ENCODE measurements at regions not wholly inside any gene's neighbourhood (a gene's known extent, or its start where the extent isn't known, plus 50 kb on each side); places are given as distances from the start of the nearest gene placed in this dataset.
"Not testable (repeated sequence)": the region's sequence is repeated elsewhere in the genome, so short reads cannot be mapped to it uniquely, and the experiment has no call there.

- not testable (repeated sequence) for H3K9me3 ChIP-seq (ENCODE audit: insufficient read depth, low read depth, low read length); H3K36me3 ChIP-seq (ENCODE audit: control insufficient read depth in 1 of 2, insufficient read depth in 2 of 2, low read length in 2 of 2); H3K79me2 ChIP-seq (ENCODE audit: control insufficient read depth, insufficient read depth, low read length, poor library complexity); H3K4me3 ChIP-seq (ENCODE audit: low read depth, low read length); H3K18ac ChIP-seq (ENCODE audit: low read length); H4K12ac ChIP-seq (ENCODE audit: low read depth, low read length); H3K9ac ChIP-seq (ENCODE audit: low read length); DNase-seq; H2BK12ac ChIP-seq (ENCODE audit: low read length); H3K27ac ChIP-seq (ENCODE audit: low read depth, low read length); H3K14ac ChIP-seq (ENCODE audit: low read length); H3K27me3 ChIP-seq (ENCODE audit: insufficient read depth, low read length); H2AK5ac ChIP-seq (ENCODE audit: low read length); H2BK5ac ChIP-seq (ENCODE audit: low read depth, low read length, poor library complexity); H3K4me1 ChIP-seq (ENCODE audit: control insufficient read depth in 1 of 2, insufficient read depth in 2 of 2, low read length in 2 of 2); H3K4ac ChIP-seq (ENCODE audit: low read depth, low read length); H3K23ac ChIP-seq (ENCODE audit: low read length); H2BK120ac ChIP-seq (ENCODE audit: insufficient read depth, low read length, poor library complexity); H3K4me2 ChIP-seq (ENCODE audit: low read length); H3K79me1 ChIP-seq (ENCODE audit: low read length); H2AFZ ChIP-seq (ENCODE audit: insufficient read depth, low read length, poor library complexity); H4K8ac ChIP-seq (ENCODE audit: low read depth, low read length)
- peak overlapping the region; percentile 6 for H4K91ac ChIP-seq (ENCODE audit: low read depth, low read length)
- WGBS (ENCODE audit: extremely low coverage, insufficient coverage, insufficient read length): no CpG with 5 or more reads among the region's 16 CpGs
Observed at GRCh38 chr17:16839242-16840175, 132.4 kb downstream of the TNFRSF13B start.

GRCh38 chr17:16838795-16839194 is 133.1 kb downstream of the TNFRSF13B start:
- H3K36me3 ChIP-seq (ENCODE audit: control insufficient read depth in 1 of 2, insufficient read depth in 2 of 2, low read length in 2 of 2); H3K27me3 ChIP-seq (ENCODE audit: insufficient read depth, low read length); H3K9me3 ChIP-seq (ENCODE audit: insufficient read depth, low read depth, low read length); H2BK5ac ChIP-seq (ENCODE audit: low read depth, low read length, poor library complexity); H3K18ac ChIP-seq (ENCODE audit: low read length); H2BK120ac ChIP-seq (ENCODE audit: insufficient read depth, low read length, poor library complexity); H3K4me1 ChIP-seq (ENCODE audit: control insufficient read depth in 1 of 2, insufficient read depth in 2 of 2, low read length in 2 of 2); H2AK5ac ChIP-seq (ENCODE audit: low read length); H3K14ac ChIP-seq (ENCODE audit: low read length); H3K4me2 ChIP-seq (ENCODE audit: low read length); H3K9ac ChIP-seq (ENCODE audit: low read length); H3K79me1 ChIP-seq (ENCODE audit: low read length); H4K8ac ChIP-seq (ENCODE audit: low read depth, low read length); H2AFZ ChIP-seq (ENCODE audit: insufficient read depth, low read length, poor library complexity); H3K4ac ChIP-seq (ENCODE audit: low read depth, low read length); DNase-seq; H3K4me3 ChIP-seq (ENCODE audit: low read depth, low read length); H4K12ac ChIP-seq (ENCODE audit: low read depth, low read length); H2BK12ac ChIP-seq (ENCODE audit: low read length); H3K23ac ChIP-seq (ENCODE audit: low read length); H3K27ac ChIP-seq (ENCODE audit: low read depth, low read length); H3K79me2 ChIP-seq (ENCODE audit: control insufficient read depth, insufficient read depth, low read length, poor library complexity): not testable (repeated sequence)
- no CpG with 5 or more reads among the region's 6 CpGs for WGBS (ENCODE audit: extremely low coverage, insufficient coverage, insufficient read length)
- peak overlapping the region; percentile 62 for H4K91ac ChIP-seq (ENCODE audit: low read depth, low read length)

- WGBS (ENCODE audit: extremely low coverage, insufficient coverage, insufficient read length): no CpG with 5 or more reads among the region's 9 CpGs
- H3K79me1 ChIP-seq (ENCODE audit: low read length); H3K79me2 ChIP-seq (ENCODE audit: control insufficient read depth, insufficient read depth, low read length, poor library complexity); H3K18ac ChIP-seq (ENCODE audit: low read length); H2AFZ ChIP-seq (ENCODE audit: insufficient read depth, low read length, poor library complexity); H3K23ac ChIP-seq (ENCODE audit: low read length); H3K4me1 ChIP-seq (ENCODE audit: control insufficient read depth in 1 of 2, insufficient read depth in 2 of 2, low read length in 2 of 2); H3K27me3 ChIP-seq (ENCODE audit: insufficient read depth, low read length); H4K8ac ChIP-seq (ENCODE audit: low read depth, low read length); H3K27ac ChIP-seq (ENCODE audit: low read depth, low read length); H3K4me2 ChIP-seq (ENCODE audit: low read length); H3K9ac ChIP-seq (ENCODE audit: low read length); H3K9me3 ChIP-seq (ENCODE audit: insufficient read depth, low read depth, low read length); H3K36me3 ChIP-seq (ENCODE audit: control insufficient read depth in 1 of 2, insufficient read depth in 2 of 2, low read length in 2 of 2); H2BK5ac ChIP-seq (ENCODE audit: low read depth, low read length, poor library complexity); H3K14ac ChIP-seq (ENCODE audit: low read length); H3K4me3 ChIP-seq (ENCODE audit: low read depth, low read length); H4K12ac ChIP-seq (ENCODE audit: low read depth, low read length); H3K4ac ChIP-seq (ENCODE audit: low read depth, low read length); DNase-seq: not testable (repeated sequence)
- Histone ChIP-seq H4K91ac (ENCODE audit: low read depth, low read length) (peak overlapping the region; percentile 57), H2BK120ac (ENCODE audit: insufficient read depth, low read length, poor library complexity) (peak overlapping the region; percentile 11), H2BK12ac (ENCODE audit: low read length) (peak overlapping the region; percentile 24), H2AK5ac (ENCODE audit: low read length) (peak overlapping the region; percentile 53)
Observed at GRCh38 chr17:16838287-16838686, 133.6 kb downstream of the TNFRSF13B start.

- not testable (repeated sequence) for H2BK5ac ChIP-seq (ENCODE audit: low read depth, low read length, poor library complexity); H3K9me3 ChIP-seq (ENCODE audit: insufficient read depth, low read depth, low read length); H4K91ac ChIP-seq (ENCODE audit: low read depth, low read length); H3K9ac ChIP-seq (ENCODE audit: low read length); H3K27me3 ChIP-seq (ENCODE audit: insufficient read depth, low read length); H3K4me3 ChIP-seq (ENCODE audit: low read depth, low read length); H3K79me1 ChIP-seq (ENCODE audit: low read length); H2BK120ac ChIP-seq (ENCODE audit: insufficient read depth, low read length, poor library complexity); H3K36me3 ChIP-seq (ENCODE audit: control insufficient read depth in 1 of 2, insufficient read depth in 2 of 2, low read length in 2 of 2); H4K8ac ChIP-seq (ENCODE audit: low read depth, low read length); H3K27ac ChIP-seq (ENCODE audit: low read depth, low read length); H2AFZ ChIP-seq (ENCODE audit: insufficient read depth, low read length, poor library complexity); H2AK5ac ChIP-seq (ENCODE audit: low read length); H3K14ac ChIP-seq (ENCODE audit: low read length); H3K23ac ChIP-seq (ENCODE audit: low read length); H2BK12ac ChIP-seq (ENCODE audit: low read length); H3K4me2 ChIP-seq (ENCODE audit: low read length); DNase-seq; H3K4me1 ChIP-seq (ENCODE audit: control insufficient read depth in 1 of 2, insufficient read depth in 2 of 2, low read length in 2 of 2); H3K18ac ChIP-seq (ENCODE audit: low read length); H4K12ac ChIP-seq (ENCODE audit: low read depth, low read length); H3K79me2 ChIP-seq (ENCODE audit: control insufficient read depth, insufficient read depth, low read length, poor library complexity); H3K4ac ChIP-seq (ENCODE audit: low read depth, low read length)
- WGBS (ENCODE audit: extremely low coverage, insufficient coverage, insufficient read length): no CpG with 5 or more reads among the region's 11 CpGs
Observed at GRCh38 chr17:16837468-16838266, 134.3 kb downstream of the TNFRSF13B start.

All from trophoblast cell (in vitro differentiated cells and primary cell).